SK-N-MC (cell line): ENCODE measurements at regions not wholly inside any gene's neighbourhood (a gene's known extent, or its start where the extent isn't known, plus 50 kb on each side); places are given as distances from the start of the nearest gene placed in this dataset.

Experiments used
- EZH2 ChIP-seq: fragments of 200-600 bp; sonication (generic); IDR thresholded peaks from one replicate; pipeline ENCODE4 v1.6.1; 2017; ENCODE audit warnings: antibody characterized with exemption
- FOXP2 ChIP-seq: optimal IDR thresholded peaks from 2 replicates; pipeline ENCODE3; 2011; ENCODE audit warnings: mild to moderate bottlenecking, moderate library complexity; ENCODE audit not compliant: insufficient read depth; ENCODE audit errors: extremely low read length, control extremely low read depth
- POLR2AphosphoS5 ChIP-seq: IDR thresholded peaks from 2 replicates; pipeline ENCODE4 v1.6.1; 2012; ENCODE audit warnings: mild to moderate bottlenecking, low read depth, low read length, borderline replicate concordance

DNA sequence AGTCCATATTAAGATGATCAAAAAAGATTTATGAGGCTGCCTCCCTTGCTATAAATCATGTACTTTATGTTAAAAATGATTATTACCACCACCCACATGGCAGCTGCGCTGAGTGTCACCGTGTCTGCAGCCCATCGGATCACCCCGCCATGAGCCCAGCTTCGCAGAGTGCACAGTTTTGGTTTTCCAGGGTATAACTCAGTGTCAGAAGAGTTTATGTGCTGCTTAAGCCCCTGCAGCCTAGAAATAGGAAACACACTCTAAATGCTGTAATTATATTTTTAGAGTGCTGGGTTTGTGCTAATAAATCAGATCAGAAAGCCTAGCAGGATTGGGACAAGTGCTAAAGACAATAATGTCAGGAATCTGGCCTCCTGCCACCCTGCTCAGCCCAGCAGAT, 54.7 kb upstream of the ONECUT1 start:
- TF ChIP-seq EZH2 (no peak), POLR2AphosphoS5 (no peak), FOXP2 (no peak)
